HUDEP-2 (cell line): ENCODE measurements at regions not wholly inside any gene's neighbourhood (a gene's known extent, or its start where the extent isn't known, plus 50 kb on each side); places are given as distances from the start of the nearest gene placed in this dataset.
"Not testable (repeated sequence)": the region's sequence is repeated elsewhere in the genome, so short reads cannot be mapped to it uniquely, and the experiment has no call there.

Experiments
- DNase-seq, 76 experiments: peaks; one replicate each; lab custom pipeline; 2025; ENCODE audit not compliant: unreplicated experiment in 76 of 76; lab: John Stamatoyannopoulos, UW

GRCh38 chr12:114030451-114030850, 64.3 kb upstream of the RBM19 start:
- DNase-seq, result no peak

GRCh38 chr12:114026805-114027204, 60.7 kb upstream of the RBM19 start:
- no peak for DNase-seq

- DNase-seq, result no peak
Measured at GRCh38 chr12:114025935-114026334, 59.8 kb upstream of the RBM19 start.

- not testable (repeated sequence) for DNase-seq
Measured at GRCh38 chr12:114022081-114022480, 56.0 kb upstream of the RBM19 start.

- DNase-seq, result no peak
Measured at GRCh38 chr12:114018669-114019068, 52.5 kb upstream of the RBM19 start.
